ENCODE measurements at regions not wholly inside any gene's neighbourhood (a gene's known extent, or its start where the extent isn't known, plus 50 kb on each side); places are given as distances from the start of the nearest gene placed in this dataset.

DNA sequence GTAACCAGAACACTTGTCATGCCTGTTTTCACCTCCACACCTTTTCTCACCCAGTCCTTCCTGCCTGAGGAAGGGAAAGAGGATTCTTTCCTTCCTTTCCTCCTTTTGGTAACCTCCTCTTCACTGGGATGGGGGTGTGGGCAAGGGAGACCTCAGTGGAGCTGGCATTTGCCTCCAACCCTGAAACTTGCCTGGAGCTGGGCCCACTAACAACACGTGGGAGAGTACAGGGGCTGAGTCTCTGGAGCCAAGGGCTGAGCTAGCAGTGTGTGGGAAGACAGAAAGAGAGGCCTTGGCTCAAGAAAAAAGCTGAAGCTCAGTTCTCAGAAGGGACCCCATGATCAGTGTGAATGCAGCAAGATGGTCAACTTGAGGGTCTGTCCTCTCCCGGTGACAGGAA, 86.6 kb upstream of the SLC6A11 start:
- no peak for TF ChIP-seq POLR2AphosphoS5 (IDR thresholded peaks at IDR 0.05)
- TF ChIP-seq, protein P1, sequence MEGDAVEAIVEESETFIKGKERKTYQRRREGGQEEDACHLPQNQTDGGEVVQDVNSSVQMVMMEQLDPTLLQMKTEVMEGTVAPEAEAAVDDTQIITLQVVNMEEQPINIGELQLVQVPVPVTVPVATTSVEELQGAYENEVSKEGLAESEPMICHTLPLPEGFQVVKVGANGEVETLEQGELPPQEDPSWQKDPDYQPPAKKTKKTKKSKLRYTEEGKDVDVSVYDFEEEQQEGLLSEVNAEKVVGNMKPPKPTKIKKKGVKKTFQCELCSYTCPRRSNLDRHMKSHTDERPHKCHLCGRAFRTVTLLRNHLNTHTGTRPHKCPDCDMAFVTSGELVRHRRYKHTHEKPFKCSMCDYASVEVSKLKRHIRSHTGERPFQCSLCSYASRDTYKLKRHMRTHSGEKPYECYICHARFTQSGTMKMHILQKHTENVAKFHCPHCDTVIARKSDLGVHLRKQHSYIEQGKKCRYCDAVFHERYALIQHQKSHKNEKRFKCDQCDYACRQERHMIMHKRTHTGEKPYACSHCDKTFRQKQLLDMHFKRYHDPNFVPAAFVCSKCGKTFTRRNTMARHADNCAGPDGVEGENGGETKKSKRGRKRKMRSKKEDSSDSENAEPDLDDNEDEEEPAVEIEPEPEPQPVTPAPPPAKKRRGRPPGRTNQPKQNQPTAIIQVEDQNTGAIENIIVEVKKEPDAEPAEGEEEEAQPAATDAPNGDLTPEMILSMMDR (IDR thresholded peaks at IDR 0.05), result no peak
- no peak for TF ChIP-seq POLR2A (IDR thresholded peaks at IDR 0.05)

Measured in prostate gland (tissue), 2 donors.